A549 (cell line): ENCODE measurements at regions not wholly inside any gene's neighbourhood (a gene's known extent, or its start where the extent isn't known, plus 50 kb on each side); places are given as distances from the start of the nearest gene placed in this dataset.

Experiments used
- ATAC-seq, 2 experiments: fragments of 200-7000 bp in 1 of 2; fragments of >200 bp in 1 of 2; cut with Nextera tagmentation in 1 of 2; cut with Tn5 transposase in 1 of 2; 3 replicates each; pipeline versions ENCODE4 v1.8.0 to v1.9.1; 2018 to 2020; ENCODE audit warnings: mild to moderate bottlenecking in 1 of 2, moderate library complexity in 1 of 2
- CTCF ChIA-PET: fragments of 300-600 bp; sonication (Branson Sonifier 250); formaldehyde crosslinking; extraction: SDS; loops from one replicate; lab custom pipeline; 2021; ENCODE audit warnings: antibody characterized with exemption, inconsistent platforms; lab: Yijun Ruan, JAX
- POLR2A ChIA-PET: fragments of 350-600 bp; formaldehyde crosslinking; extraction: SDS; loops from one replicate; lab custom pipeline; 2021; ENCODE audit warnings: antibody characterized with exemption, inconsistent platforms; lab: Yijun Ruan, JAX
- DNase-seq, 2 experiments: peaks; one replicate each; pipeline versions ENCODE4 v3.0.0 to v3.0.0-alpha.2; 2011 to 2016; ENCODE audit warnings: low read depth in 1 of 2, low spot score in 1 of 2
- FAIRE-seq: peaks from 2 replicates; lab custom pipeline; 2011; peaks lifted over from hg19 to GRCh38; lab: Jason Lieb, UNC
- H3K27ac ChIP-seq, 2 experiments: fragments of >200 bp; sonication (Bioruptor Twin); formaldehyde crosslinking; 3 replicates each; pipeline ENCODE4 v1.5.1; 2016 to 2017
- H3K4me1 ChIP-seq: fragments of >200 bp; sonication (Bioruptor Twin); formaldehyde crosslinking; 3 replicates; pipeline ENCODE4 v1.6.1; 2016
- H3K4me2 ChIP-seq: fragments of >200 bp; sonication (Bioruptor Twin); formaldehyde crosslinking; 3 replicates; pipeline ENCODE4 v1.6.1; 2016
- H3K4me3 ChIP-seq: fragments of >200 bp; sonication (Bioruptor Twin); formaldehyde crosslinking; 3 replicates; pipeline ENCODE4 v1.5.1; 2016
- H3K9me3 ChIP-seq: fragments of >200 bp; sonication (Bioruptor Twin); formaldehyde crosslinking; 3 replicates; pipeline ENCODE4 v1.6.1; 2016
- CBX8 ChIP-seq: fragments of 200-600 bp; sonication (generic); IDR thresholded peaks from 2 replicates; pipeline ENCODE4 v1.6.1; 2016
- CHD2 ChIP-seq: fragments of 150-350 bp; IDR thresholded peaks from 2 replicates; pipeline ENCODE4 v1.6.1; 2014; ENCODE audit warnings: low read length; ENCODE audit not compliant: partially characterized antibody
- EHF ChIP-seq: fragments of 250-450 bp; sonication (Bioruptor Pico); IDR thresholded peaks from 2 replicates; pipeline ENCODE4 v1.5.0; 2020; ENCODE audit warnings: mild to moderate bottlenecking
- HOXB5 ChIP-seq: fragments of 250-450 bp; sonication (Bioruptor Pico); IDR thresholded peaks from 2 replicates; pipeline ENCODE4 v1.5.0; 2020; ENCODE audit warnings: mild to moderate bottlenecking, moderate library complexity
- JUNB ChIP-seq: fragments of >200 bp; sonication (Bioruptor Twin); formaldehyde crosslinking; IDR thresholded peaks from 2 replicates; pipeline ENCODE4 v1.6.1; 2016
- KDM1A ChIP-seq: fragments of 200-600 bp; sonication (generic); IDR thresholded peaks from 2 replicates; pipeline ENCODE4 v1.6.1; 2016; ENCODE audit warnings: low read depth, mild to moderate bottlenecking
- KDM5A ChIP-seq: fragments of 200-600 bp; sonication (generic); IDR thresholded peaks from 2 replicates; pipeline ENCODE4 v1.6.1; 2016; ENCODE audit warnings: antibody characterized with exemption, mild to moderate bottlenecking
- MAZ ChIP-seq: fragments of 150-350 bp; IDR thresholded peaks from 2 replicates; pipeline ENCODE4 v1.6.1; 2014; ENCODE audit warnings: antibody characterized with exemption, low read depth, low read length, borderline replicate concordance
- MYC ChIP-seq: IDR thresholded peaks from 2 replicates; pipeline ENCODE4 v1.6.1; 2012; ENCODE audit warnings: mild to moderate bottlenecking, inconsistent platforms, low read length, improper control_type of control experiment, borderline replicate concordance
- NPAS2 ChIP-seq: fragments of 250-450 bp; sonication (Bioruptor Pico); IDR thresholded peaks from 2 replicates; pipeline ENCODE4 v1.8.0; 2022; ENCODE audit warnings: mild to moderate bottlenecking, moderate library complexity, borderline replicate concordance
- POLR2A ChIP-seq: IDR thresholded peaks from 2 replicates; pipeline ENCODE4 v1.6.1; 2012; ENCODE audit warnings: mild to moderate bottlenecking, low read length
- RARB ChIP-seq: fragments of 250-450 bp; sonication (Bioruptor Pico); IDR thresholded peaks from 2 replicates; pipeline ENCODE4 v1.8.0; 2021; ENCODE audit warnings: mild to moderate bottlenecking, moderate library complexity
- RFX5 ChIP-seq: fragments of 450-650 bp; IDR thresholded peaks from 2 replicates; pipeline ENCODE4 v1.7.1; 2014; ENCODE audit warnings: antibody characterized with exemption, mild to moderate bottlenecking, moderate library complexity
- SREBF2 ChIP-seq: fragments of 450-650 bp; IDR thresholded peaks from 2 replicates; pipeline ENCODE4 v1.6.1; 2014; ENCODE audit warnings: mild to moderate bottlenecking, moderate library complexity
- ZNF302 ChIP-seq: fragments of 250-450 bp; sonication (Bioruptor Pico); IDR thresholded peaks from 2 replicates; pipeline ENCODE4 v1.9.0; 2021; ENCODE audit warnings: inconsistent platforms, mild to moderate bottlenecking, moderate library complexity
- WGBS: methylation state at CpG from one replicate; pipeline ENCODE4 v1.1.6; 2017; ENCODE audit errors: missing lambda C conversion rate; 5-methylcytosine and 5-hydroxymethylcytosine counted together
- TF ChIP-seq, protein P1 (sequence below): fragments of 200-600 bp; sonication (generic); IDR thresholded peaks from 2 replicates; pipeline ENCODE4 v1.6.1; 2016; ENCODE audit warnings: antibody characterized with exemption, mild to moderate bottlenecking, moderate library complexity
- TF ChIP-seq, protein P2 (sequence below): fragments of 250-450 bp; sonication (Bioruptor Pico); IDR thresholded peaks from 2 replicates; pipeline ENCODE4 v1.5.0; 2020; ENCODE audit warnings: low read depth, mild to moderate bottlenecking, moderate library complexity
- TF ChIP-seq, protein P3 (sequence below): fragments of 150-350 bp; IDR thresholded peaks from 2 replicates; pipeline ENCODE4 v1.6.1; 2014; ENCODE audit warnings: low read depth, mild to moderate bottlenecking, low read length

DNA sequence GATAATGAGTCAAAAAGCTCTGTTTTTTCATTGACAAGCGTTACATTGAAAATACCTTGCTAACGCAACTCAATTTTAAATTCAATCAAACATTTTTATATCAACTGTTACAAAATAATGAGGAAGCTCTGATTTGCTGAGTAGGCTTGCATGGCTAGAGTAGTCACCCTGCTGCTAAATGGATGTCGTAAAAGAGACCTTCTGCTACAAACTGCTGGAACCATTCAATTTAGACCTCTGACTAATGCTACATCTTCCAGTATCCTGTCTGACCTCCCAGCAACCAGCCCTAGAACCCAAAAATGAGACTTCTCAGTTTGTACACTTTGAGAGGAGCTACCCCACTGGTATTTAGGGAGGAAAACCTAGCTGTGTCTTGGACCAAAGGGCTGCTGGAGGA is 84.0 kb upstream of the ELMO1 start:
- Histone ChIP-seq H3K9me3 (0 out of 3 replicates have a peak, but pooled peaks cover 3% of the 10 kb centered on the region), H3K4me2 (no peak overlapping the region), H3K27ac (no peak overlapping the region), H3K4me1 (no peaks in the 10 kb centered on the region), H3K4me3 (no peak overlapping the region)
- FAIRE-seq (no peak), DNase-seq (no peak), ATAC-seq (no peak)
- ChIA-PET CTCF (interaction anchor here (0.6 to 0.9 kb wide), 2 partner anchors 32 to 277 kb away, joined by 3 read pairs; no protein-coding TSS in a partner anchor), POLR2A (no interaction called here)
- WGBS = 82% methylated on average over 3 of the region's 3 CpGs
- no peak for TF ChIP-seq KDM1A
- TF ChIP-seq, protein P1, sequence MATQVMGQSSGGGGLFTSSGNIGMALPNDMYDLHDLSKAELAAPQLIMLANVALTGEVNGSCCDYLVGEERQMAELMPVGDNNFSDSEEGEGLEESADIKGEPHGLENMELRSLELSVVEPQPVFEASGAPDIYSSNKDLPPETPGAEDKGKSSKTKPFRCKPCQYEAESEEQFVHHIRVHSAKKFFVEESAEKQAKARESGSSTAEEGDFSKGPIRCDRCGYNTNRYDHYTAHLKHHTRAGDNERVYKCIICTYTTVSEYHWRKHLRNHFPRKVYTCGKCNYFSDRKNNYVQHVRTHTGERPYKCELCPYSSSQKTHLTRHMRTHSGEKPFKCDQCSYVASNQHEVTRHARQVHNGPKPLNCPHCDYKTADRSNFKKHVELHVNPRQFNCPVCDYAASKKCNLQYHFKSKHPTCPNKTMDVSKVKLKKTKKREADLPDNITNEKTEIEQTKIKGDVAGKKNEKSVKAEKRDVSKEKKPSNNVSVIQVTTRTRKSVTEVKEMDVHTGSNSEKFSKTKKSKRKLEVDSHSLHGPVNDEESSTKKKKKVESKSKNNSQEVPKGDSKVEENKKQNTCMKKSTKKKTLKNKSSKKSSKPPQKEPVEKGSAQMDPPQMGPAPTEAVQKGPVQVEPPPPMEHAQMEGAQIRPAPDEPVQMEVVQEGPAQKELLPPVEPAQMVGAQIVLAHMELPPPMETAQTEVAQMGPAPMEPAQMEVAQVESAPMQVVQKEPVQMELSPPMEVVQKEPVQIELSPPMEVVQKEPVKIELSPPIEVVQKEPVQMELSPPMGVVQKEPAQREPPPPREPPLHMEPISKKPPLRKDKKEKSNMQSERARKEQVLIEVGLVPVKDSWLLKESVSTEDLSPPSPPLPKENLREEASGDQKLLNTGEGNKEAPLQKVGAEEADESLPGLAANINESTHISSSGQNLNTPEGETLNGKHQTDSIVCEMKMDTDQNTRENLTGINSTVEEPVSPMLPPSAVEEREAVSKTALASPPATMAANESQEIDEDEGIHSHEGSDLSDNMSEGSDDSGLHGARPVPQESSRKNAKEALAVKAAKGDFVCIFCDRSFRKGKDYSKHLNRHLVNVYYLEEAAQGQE = no peak
- TF ChIP-seq MAZ = no peak
- no peak for TF ChIP-seq EHF (CRISPR knock-in tag)
- no peak for TF ChIP-seq POLR2A
- TF ChIP-seq HOXB5 (CRISPR knock-in tag) = no peak
- TF ChIP-seq, protein P2, sequence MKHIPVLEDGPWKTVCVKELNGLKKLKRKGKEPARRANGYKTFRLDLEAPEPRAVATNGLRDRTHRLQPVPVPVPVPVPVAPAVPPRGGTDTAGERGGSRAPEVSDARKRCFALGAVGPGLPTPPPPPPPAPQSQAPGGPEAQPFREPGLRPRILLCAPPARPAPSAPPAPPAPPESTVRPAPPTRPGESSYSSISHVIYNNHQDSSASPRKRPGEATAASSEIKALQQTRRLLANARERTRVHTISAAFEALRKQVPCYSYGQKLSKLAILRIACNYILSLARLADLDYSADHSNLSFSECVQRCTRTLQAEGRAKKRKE = no peak
- TF ChIP-seq KDM5A = no peak
- no peak for TF ChIP-seq JUNB
- no peak for TF ChIP-seq CHD2

DNA sequence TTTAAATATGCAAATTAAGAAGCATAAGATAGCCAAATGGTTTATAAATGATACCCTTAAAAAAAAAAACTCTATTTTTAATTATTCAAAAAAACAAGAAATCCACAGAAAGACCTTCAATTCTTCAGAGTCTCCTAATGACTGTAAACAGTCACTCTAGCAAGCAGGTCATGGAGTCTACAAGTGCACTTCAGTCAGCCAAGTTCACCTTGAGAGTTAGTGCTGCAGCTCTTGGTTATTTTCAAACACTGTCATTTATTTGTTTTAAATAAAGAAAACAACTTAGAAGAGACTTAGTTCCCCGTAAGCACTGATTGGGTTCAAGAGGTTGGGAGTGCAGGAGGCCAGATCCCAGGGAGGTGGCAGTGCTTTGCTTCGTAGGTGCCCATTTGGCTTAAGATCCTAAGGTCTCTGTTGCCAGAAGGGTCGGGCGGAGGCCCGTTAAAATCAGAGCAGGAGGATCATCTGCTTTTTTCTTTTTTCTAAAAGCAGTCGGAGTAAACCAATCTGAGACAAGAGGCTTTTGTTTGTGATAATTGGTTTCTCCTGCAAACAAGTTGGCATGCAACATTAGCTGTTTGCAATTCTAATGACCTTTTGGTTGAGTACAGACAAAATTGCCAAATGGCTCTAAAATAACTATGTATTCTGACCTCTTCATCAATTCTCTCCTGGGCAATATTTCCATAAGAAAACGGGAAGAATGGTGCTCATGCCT is 86.4 kb upstream of the ELMO1 start:
- TF ChIP-seq ZNF302 (CRISPR knock-in tag) (no peak), KDM1A (no peak), CBX8 (no peak), MYC (no peak), SREBF2 (no peak), RFX5 (no peak), NPAS2 (CRISPR knock-in tag) (no peak), RARB (no peak), KDM5A (no peak)
- TF ChIP-seq, protein P3, sequence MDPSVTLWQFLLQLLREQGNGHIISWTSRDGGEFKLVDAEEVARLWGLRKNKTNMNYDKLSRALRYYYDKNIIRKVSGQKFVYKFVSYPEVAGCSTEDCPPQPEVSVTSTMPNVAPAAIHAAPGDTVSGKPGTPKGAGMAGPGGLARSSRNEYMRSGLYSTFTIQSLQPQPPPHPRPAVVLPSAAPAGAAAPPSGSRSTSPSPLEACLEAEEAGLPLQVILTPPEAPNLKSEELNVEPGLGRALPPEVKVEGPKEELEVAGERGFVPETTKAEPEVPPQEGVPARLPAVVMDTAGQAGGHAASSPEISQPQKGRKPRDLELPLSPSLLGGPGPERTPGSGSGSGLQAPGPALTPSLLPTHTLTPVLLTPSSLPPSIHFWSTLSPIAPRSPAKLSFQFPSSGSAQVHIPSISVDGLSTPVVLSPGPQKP = no peak
- TF ChIP-seq, protein P2 = no peak
- TF ChIP-seq, all 56 proteins: peak for 0
- Histone ChIP-seq H3K4me3 (no peak overlapping the region), H3K4me1 (no peaks in the 10 kb centered on the region), H3K4me2 (no peak overlapping the region), H3K9me3 (0 out of 3 replicates have a peak, but pooled peaks cover 3% of the 10 kb centered on the region), H3K27ac (no peak overlapping the region)
- FAIRE-seq (no peak), DNase-seq (no peak), ATAC-seq (no peak)
- POLR2A ChIA-PET = interaction anchor here (0.7 kb wide), 1 partner anchor 353 kb away, joined by 3 read pairs; no protein-coding TSS in a partner anchor
- CTCF ChIA-PET = no interaction called here
- 56% methylated on average over 7 of the region's 7 CpGs for WGBS
